ENCODE measurements at regions not wholly inside any gene's neighbourhood (a gene's known extent, or its start where the extent isn't known, plus 50 kb on each side); places are given as distances from the start of the nearest gene placed in this dataset.

DNA sequence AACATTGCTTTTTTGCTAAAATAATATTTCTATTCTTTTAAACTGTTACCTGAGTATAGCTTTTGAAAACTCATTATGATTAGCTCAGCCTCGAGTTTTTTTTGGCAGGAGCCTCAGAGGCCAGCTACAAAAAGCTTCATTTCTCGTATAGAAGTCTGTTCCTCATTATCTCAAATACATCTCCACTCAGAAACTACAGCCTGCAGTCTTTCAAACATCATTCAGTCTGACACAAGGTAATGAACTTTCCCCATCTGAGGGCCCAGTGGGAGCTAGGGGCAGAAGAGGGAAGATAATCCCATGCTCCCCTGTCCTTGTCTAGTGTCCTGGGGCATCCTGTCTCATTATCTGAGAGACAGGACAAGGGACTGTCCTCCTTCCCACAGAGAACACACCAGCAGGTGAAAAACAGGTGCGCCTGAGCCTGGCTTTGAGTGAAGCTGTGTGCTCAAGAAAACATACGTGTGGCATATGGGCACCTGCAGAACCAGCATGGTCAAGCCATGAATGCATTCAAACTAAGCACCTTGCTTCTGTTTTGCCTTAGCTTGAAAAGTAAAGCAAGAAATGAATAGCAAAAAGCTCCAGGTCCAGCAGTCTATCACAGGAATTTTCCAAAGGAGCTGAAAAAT, 247.5 kb downstream of the MREG start:
- DNase-seq = no peak

DNA sequence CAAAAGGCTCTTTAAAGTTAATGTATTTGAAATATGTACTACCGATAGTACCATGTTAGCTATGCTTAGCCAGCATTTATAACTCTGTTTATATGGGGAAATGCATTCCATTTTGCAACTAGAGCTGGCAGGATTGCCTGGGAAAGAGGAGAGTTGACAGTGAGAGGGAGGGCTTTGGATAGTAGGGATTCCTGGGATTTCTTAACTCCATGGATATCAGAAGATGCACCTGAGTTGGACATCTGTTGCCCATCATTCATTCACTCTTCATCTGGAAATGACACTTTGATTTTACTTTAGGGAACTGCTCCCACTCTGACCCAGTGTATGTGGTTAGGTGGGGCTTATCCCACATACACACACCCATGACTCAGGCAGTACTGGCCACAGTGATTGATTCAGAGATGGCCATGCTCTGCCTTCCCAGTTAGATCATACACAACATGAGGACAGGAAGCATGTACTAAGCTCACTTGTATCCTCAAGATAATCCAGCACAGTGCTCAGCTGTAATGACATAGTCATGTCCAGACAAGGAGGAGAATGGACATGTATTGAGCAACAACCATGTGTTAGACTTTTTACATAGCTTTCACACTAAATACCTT, 248.8 kb downstream of the MREG start:
- no peak for DNase-seq

DNA sequence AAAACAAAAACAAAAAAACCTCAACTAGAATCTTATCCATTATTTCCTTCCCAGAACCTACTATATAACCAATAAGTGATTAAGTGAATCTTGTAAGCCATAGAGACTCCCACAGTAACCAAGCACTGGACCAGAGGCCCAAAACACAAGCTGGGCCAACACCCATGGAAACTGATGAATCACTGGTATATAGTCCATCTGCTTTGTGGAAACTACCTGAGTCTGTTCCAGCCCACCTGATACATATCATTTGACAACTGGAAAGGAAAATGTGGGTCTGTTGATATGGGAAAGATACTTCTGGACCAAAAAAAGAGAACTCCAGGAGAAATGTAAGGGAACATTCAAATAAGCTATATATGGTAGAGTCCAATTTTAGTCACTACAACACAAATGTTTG, 252.8 kb downstream of the MREG start:
- no peak for DNase-seq

DNA sequence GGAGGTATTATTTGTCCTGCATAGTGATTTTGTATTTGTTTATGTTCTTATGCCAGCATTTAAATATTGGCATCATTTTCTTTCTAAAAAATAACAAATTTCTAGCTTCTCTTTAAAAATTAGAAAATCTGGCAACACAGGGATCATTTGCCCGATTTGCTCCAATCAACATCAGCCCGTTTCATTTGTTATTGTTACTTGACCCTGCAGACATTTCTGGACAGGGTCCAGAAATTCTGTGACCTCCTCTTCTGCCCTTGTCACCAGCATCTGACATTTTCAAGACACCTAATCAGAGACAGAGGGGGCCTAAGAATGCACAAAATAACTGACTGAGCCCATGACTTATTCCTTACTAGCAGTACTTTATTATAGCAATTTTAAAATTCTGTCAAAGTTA, 253.3 kb downstream of the MREG start:
- DNase-seq = no peak

DNA sequence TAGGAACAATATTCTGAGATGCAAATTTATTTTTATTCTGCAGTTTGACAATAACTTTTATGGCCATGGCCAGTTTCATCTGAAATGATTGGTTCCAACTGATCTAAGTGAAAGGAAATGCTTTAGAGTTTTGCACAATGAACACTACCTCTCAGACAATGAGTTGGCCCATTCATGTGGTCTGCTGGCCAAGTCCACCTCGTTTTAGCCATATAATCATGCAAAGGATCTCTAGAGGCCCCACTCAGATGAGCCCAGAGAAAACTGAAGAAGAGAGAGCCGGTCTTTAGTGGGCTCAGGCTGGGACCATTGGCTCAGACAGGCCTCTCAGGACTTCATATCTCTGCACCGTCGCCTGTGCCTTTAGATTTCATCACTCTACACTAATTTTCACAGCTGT, 254.7 kb downstream of the MREG start:
- DNase-seq = no peak

DNA sequence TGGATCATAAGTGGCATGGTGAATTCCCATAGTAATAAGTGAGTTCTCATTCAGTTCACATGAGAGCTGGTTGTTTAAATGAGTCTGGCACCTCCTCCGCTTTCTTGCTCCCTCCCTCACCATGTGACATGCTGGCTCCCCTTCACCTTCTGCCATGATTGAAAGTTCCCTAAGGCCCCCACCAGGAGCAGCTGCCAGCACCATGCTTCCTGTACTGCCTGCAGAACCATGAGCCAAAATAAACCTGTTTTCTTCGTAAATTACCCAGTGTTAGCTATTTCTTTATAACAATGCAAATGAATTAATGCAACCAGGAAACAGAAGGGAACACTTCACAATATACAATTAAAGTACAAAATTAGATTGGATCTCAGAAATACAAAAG, 257.0 kb downstream of the MREG start:
- no peak for DNase-seq

DNA sequence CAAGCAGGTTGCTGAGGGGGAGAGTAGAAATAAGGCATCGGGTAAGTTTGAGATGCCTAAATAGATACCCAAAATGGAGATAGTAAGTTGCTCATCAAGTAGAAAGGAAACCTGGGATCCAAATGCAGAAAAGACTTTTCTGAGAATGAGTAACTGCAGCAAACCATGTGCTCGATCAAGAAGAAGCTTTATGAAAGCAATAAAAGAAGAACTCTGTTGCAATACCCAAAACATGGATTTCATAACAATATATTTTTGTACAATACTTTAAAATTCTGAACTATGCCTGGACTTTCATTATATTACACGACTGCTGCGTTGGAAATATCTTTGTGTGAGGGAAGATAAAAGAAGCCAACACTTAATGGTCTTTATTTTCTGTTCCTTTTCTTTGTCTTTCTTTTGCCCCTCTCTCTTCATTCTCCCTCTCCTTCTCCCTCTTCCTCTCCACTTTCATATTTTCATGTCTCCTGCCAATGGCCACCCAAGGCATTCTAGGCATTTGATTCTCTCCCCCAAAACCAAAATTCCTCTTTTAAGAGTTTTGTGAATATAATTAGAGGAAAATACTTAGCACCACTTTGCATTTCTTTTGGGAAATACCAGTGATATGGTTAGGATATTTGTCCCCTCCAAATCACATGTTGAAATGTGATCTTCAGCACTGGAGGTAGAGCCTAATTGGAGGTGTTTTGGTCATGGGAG, 257.6 kb downstream of the MREG start:
- DNase-seq = no peak

DNA sequence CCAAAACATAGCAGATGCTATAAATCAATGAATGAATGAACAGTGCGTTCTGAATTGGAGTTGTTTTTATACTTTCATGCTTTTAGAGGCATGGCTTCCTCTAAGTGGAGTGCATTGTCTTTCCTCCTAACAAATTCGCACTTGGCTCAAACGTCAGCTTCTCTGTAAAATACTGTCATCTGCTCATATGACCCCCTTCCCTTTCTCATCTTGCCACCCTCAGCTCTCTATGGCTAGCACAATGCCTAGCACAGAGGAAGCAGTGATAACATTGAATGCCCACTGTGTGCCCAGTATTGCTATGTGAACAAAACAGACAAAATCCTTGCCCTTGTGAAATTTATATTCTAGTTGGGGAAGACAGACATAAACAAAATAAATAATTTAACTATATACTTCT, 258.8 kb downstream of the MREG start:
- no peak for DNase-seq

DNA sequence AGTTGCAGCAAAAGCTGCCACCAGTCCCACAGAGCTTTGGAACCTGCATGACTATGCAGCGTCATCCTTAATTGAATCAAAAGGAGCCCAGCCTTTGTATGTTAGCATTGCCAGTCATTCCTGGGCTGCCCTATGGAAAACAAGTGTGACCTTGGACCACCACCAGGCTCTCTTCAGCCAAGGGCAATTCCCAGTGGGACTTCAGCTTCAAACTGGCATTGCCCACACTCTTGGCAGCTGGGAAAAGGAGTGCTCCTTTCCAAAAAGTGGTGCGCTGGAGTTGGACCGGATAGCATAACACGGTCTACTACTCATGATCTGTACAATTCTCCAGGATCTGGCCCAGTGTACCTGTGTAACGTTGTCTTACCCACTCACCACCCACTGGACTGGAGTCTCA, 259.5 kb downstream of the MREG start:
- DNase-seq = no peak

DNA sequence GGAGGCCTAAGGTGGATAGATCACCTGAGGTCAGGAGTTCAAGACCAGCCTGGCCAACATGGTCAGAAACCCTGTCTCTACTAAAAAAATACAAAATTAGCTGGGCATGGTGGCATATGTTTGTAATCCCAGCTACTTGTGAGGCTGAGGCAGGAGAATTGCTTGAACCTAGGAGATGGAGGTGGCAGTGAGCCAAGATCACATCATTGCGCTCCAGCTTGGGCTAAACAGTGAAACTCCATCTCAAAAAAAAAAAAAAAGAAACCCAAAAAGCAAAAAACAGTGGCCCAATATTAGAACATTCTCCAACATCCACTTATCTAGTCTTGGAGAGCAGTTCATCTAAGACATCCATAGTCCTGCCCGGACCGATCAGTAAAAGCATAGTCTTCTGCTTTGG, 260.4 kb downstream of the MREG start:
- no peak for DNase-seq

DNA sequence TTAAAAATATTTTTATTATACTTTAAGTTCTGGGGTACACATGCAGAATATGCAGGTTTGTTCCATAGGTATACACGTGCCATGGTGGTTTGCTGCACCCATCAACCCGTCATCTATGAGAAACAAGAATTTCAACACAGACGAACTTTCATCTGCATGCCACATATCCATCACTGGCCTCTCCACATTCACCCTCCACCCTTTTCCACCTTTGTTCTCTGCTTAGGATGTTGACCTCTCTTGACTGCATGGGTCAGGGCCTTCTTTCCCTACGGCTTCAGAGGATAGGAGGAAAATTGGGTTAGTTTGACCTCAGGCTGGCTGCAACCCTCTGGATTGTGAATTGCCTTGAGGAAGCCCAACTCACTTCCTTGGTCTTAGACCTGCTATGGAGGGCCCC, 260.9 kb downstream of the MREG start:
- DNase-seq = no peak

DNA sequence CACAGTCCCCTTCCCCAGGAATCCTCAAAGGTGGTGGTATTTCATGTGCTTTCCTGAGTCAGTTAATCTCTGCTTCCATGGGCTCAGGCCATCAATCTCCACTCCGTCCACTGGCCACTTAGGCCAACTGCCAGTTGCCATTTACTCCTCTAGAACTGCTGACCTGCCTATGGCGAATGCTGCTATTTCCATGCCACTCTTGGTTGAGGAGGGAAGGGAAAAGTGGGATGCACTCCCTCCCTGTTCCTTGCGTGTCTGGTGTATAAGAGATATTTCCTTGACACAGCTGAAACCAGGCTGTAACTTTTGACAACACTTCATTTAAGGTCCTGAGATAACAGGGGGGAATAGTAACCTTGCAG, 261.5 kb downstream of the MREG start:
- DNase-seq = no peak

DNA sequence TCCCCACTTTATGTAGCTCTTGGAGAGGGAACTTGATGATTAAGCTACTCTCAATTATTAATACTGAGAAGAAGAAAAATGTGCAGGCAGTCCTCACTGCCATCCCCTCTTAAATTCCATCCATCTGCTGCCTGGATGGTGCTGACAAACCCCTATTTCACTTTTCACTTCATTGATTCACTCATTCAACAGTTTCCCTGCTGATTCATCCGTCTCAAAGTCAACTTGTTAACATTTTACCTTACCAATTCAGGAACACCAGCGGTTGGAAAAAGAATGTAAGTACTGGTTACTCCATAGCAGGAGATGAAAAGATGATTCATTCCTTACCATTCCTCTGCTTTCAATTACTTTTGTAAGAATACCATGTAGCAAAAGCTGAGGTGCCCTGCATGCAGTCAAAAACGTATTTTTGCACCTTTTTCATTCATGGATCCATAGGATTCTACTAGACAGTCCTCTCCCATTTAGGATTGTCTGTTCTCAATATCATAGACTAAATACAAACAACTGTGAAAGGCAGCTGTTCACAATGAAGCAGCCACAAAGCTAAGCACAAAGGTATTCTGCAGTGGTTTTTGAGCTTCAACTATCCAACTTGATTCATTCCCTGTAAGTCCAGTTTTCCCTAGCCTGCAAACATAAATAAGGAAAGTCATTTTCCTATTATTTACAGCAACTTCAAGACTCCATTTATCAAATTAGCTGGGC, 262.0 kb downstream of the MREG start:
- no peak for DNase-seq

DNA sequence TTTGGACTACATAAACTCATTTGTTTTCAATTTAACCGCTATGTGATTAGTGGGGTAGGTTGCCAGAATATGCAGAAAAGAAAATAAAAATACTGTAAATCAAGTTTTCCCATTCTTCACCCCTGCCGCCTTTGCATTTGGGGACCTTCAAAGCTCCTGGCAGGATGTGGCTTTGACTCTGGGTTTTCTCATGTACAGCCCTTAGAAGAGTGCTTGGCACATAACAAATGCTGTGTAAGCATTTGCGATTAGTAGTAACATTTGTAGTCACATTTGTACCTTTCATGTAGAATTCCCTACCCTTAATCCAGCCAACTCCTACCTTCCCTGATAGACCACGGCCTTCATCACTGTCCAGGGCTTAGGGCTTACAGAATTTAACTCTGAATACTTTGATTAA, 262.6 kb downstream of the MREG start:
- DNase-seq = no peak

DNA sequence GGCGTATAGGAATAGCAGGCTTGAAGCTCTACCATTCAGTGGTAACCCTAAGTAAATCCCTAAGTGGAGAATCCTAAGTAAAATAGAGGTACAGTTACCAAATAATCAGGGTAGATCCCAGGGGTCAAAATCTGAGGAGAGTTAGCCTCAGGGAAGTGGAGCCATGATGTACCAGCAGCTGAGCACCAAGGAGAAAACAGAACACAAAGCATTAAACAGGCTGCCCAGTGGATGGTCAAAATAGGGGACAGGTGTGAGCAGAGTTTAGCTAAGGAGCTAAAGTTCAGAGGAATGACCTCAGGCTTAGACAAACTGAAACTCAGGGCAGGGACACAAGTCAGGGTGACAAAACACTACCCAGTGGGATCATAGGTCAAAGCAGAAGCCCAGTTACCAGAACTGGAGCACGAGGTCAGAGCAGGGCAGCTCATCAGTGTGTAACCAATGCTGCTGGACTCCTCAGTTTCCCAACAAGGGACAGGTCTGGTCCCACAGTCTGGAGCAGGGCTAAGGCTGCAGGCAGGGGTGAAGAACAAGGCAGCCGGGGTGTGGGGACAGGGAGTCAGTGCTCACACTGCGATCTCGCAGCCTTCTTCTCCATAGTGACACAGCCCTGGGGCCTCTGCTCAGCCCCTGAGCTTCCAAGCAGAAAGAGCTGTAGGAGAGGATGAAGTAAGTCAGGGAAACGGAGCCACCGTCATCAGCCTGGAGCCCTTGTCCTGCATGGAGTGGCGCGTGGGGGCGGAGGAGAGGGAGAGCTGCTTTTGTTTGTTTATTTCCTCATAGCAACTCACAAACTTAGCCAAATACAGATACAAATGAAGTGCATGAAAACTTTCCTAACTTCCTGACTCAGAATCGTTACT, 264.0 kb downstream of the MREG start:
- no peak for DNase-seq

DNA sequence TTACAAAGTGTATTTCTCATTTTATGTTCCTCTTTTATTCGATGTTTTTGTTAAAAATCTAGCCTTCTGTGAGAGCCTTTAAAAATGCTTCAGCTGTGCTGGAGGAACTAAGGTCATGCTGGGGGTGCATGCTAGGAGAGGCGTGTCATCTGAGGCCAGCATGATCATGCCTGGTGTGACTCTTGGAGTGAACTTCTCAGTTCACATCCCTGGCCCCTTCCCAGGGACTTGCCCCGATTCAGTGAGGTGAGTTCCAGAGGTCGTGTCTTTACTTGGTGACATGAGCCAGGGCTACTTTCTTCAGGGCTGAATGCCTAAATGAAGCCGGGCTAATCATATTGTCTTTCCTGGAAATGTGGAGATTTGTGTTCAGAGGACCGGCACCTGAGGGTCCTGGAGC, 264.9 kb downstream of the MREG start:
- DNase-seq = no peak

DNA sequence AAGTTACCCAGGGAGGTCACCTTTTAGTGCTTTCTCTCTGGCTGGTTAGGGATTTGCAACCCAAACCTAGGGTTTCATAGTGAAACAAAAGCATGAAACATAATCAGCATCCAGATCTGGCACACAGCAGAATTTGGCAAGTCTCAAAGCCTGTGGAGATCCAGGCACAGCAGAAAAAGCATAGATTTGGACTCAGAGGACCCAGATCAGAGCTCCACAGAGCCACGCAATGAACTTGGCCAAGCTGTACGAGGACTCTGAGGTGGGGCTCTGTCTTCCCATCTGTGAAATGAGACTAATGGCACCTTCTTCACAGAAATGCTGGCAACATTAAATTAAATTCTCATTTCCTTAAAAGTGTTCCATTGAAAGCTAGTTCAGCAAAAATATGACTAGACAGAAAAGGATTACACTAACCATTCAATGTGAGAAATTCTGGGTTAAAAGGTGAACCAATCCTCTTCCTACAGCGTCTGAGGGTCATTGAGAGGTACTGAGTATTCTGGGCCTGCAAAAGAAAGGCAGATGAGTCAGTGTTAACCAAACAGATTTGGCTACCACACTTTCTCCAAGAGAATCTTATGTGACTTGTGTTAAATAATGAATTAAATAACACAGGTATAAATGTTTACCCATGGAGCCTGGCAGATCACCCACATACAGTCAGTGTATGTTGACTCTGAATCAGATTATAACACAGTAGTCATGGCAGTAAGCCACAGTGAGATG, 266.3 kb downstream of the MREG start:
- no peak for DNase-seq

DNA sequence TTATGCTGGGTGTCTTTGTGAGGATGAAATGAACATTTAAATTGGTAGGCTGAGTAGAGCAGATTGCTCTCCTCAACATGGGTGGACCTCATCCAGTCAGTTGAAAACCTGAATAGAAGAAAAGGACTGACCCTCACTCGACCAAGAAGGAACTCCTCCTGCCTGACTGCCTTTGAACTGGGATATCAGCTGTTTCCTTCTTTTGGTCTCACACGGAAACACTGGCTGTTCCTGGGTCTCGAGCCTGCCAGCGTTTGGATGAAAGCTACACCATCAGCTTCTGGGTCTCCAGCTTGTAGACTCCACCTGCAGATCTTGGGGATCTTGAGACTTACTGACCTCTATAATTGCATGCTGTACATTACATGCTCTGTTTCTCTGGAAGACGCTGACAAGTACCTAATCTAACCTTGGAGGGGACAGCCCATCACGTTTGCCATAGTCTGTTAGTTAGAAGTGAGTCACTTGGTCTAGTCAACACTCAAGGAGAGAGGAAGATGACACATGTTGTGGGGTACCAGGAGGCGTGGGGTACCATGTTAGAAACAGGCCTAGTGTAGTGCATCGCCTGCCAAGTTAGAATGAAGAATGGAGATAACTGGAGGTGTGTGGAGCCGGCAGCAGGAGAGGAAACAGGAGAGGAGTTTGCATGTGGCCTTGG, 267.0 kb downstream of the MREG start:
- no peak for DNase-seq

DNA sequence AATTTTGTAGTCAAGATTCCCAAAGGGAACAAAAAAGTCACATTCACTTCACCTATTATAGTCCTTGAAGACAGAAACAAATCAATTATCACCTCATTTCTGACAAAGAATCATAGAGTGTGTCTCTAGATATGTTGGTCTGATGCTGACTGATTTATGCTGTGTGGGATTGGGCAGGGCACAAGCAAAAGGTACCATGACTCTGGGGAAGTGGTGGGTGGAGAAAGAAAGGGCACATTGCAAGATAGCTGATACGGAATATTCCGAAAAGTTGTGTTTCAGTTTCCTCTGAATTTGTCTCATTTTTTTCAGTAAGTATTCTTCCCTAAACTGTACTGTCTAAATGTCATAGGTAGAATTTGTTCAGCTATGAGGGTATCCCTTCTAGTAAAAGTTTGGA, 268.0 kb downstream of the MREG start:
- no peak for DNase-seq

DNA sequence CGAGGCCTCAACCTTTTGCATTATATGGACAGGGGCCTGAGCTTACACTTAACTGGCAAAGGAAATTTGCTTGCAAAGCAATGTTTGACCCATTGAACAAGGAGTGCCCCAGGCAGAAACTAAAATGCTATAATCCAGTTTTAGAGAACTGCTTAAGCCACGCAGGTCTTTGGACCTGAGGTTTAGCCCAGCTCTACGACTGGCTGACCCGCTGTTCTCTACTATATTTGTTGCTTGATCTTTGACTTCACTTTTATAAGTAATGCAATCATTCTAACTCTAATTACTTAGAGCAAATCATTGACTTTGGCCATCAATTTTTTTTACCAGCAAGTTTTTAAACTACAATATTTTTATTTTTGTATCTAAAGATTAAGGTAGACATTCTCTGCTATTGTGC, 268.8 kb downstream of the MREG start:
- DNase-seq = no peak

DNA sequence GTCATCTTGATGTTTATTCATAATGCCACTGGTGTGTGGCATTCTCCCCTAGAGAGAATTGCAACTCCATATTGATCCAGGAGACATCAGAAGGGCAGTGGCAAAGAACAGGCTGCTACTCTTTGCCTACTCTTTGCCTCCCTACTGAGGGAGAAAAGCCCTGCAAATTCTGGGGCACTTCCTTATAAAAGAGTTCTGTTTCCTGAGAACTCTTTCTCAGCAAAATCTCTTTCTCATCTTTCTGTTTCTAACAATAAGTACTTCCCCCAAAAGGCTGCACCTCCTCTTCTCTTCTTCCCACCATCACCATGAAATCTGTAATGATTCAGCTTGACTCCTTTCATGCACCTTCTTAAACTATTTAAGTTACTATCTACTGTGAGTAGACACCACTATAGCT, 270.3 kb downstream of the MREG start:
- DNase-seq = no peak

DNA sequence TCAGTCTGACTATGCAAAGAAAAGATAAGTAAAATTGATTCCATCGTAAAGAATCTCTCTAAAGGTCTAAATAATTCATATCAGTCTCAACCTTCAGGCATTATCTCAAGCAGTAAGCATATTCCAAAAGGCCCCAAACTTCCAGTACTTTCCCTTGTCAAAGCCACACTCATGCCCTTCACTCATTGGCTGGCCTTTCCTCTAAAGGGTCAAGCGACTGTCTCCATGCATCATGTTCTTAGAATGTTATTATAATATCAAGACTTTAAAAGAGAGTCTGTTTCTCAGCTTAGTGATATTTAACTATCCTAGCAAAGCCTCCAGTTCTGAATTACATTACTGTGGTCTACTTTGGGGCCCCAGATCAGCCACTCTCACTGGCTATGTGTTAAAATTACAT, 271.3 kb downstream of the MREG start:
- no peak for DNase-seq

All from DMS79 treated with DMSO at 0.1 percent for 48 hours (cell line).